Motor neuron (in vitro differentiated cells): ENCODE measurements at regions not wholly inside any gene's neighbourhood (a gene's known extent, or its start where the extent isn't known, plus 50 kb on each side); places are given as distances from the start of the nearest gene placed in this dataset.

ENCODE experiments used
- ATAC-seq, 8 experiments: fragments of 200-7000 bp; cut with Tn5 transposase; replicated peaks in 6 of 8; 2 replicates each; pipeline ENCODE4 v1.8.0; 2021; ENCODE audit warnings: mild to moderate bottlenecking in 8 of 8, moderate library complexity in 8 of 8
- H3K27ac ChIP-seq, 2 donors: fragments of 250-450 bp; sonication (Bioruptor Pico); 2 replicates each; pipeline ENCODE4 v1.9.0; 2021; ENCODE audit warnings: antibody characterized with exemption in 2 of 2, mild to moderate bottlenecking in 2 of 2, moderate library complexity in 1 of 2
- H3K4me1 ChIP-seq, 2 donors: fragments of 250-450 bp; sonication (Bioruptor Pico); replicated peaks in 1 of 2; 2 replicates each; pipeline ENCODE4 v1.6.1; 2021; ENCODE audit warnings: antibody characterized with exemption in 2 of 2, mild to moderate bottlenecking in 2 of 2, moderate library complexity in 1 of 2
- H3K4me3 ChIP-seq, 5 donors: fragments of 250-450 bp; sonication (Bioruptor Pico); 2 replicates each; pipeline ENCODE4 v1.9.0; 2021; ENCODE audit warnings: antibody characterized with exemption in 5 of 5, mild to moderate bottlenecking in 5 of 5, moderate library complexity in 4 of 5
- WGBS, 10 experiments: fragments of 450-650 bp; shearing (Covaris generic); methylation state at CpG; one replicate each; pipeline ENCODE4 v1.0.0; 2022; 5-methylcytosine and 5-hydroxymethylcytosine counted together
- in situ Hi-C, 9 experiments: fragments of 400-800 bp; cut with MboI; loops; one replicate each; pipeline ENCODE4 v1.15.0; 2021; ENCODE audit warnings: low sequenced_read_pairs in 9 of 9, low pct_unique_long_range_greater_than_20kb in 2 of 9; ENCODE audit not compliant: unreplicated experiment in 9 of 9

DNA sequence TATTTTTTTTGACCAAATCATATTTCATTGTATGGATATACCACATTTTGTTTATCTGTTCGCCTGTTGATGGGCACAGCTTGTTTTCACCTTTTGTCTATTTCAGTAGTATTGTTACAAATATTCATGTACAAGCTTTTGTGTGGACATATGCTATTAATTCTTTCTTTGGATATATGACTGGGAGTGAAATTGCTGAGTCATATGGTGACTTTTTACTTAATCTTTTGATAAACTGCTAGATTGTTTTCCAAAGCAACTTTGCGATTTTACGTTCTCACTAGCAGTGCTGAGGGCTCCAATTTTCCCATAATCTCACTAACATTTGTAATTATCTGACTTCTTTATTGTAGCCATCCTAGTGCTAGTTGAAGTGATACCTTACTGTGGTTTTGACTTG is 112.4 kb downstream of the CD8B2 start:
- H3K4me3 ChIP-seq: no peak overlapping the region
- H3K27ac ChIP-seq: no peak overlapping the region
- WGBS, 10 experiments: 56 to 100% (median 92%) methylated on average over 1 to 3 of the region's 3 CpGs; no CpG with 5 or more reads in 1 of the 10 experiments
- no peak for ATAC-seq
- in situ Hi-C loops: loop anchor here in 1 of 9 experiments (25.0 kb wide), 1 partner anchor 487 kb away; no protein-coding TSS in a partner anchor
- peaks cover 0 to 1% of the 10 kb centered on the region in 2 donors for H3K4me1 ChIP-seq

DNA sequence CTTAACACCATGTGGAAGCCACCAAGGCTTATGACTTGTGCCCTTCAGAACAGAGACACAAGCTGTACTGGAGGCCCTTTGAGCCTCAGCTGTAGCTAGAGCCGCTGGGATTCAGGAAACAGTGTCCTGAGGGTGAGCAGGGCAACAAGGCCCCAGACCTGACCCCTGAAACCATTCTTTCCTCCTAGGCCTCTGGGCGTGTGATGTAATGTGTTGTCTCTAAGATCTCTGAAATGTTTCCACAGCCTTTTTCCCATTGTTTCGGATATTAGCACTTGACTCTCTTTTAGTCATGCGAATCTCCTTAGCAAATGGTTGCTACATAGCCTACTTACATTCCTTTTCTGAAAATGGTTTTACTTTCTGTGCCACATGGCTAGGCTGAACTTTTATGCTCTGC is 114.9 kb downstream of the CD8B2 start:
- Histone ChIP-seq H3K4me3 (no peak overlapping the region), H3K4me1 (peaks cover 0 to 8% of the 10 kb centered on the region in 2 donors), H3K27ac (no peak overlapping the region)
- WGBS, 10 experiments: 21 to 100% (median 60%) methylated on average over 1 to 4 of the region's 4 CpGs; no CpG with 5 or more reads in 2 of the 10 experiments
- in situ Hi-C loops: no loop called here
- peak in 1 of 8 experiments; percentile 27 for ATAC-seq

DNA sequence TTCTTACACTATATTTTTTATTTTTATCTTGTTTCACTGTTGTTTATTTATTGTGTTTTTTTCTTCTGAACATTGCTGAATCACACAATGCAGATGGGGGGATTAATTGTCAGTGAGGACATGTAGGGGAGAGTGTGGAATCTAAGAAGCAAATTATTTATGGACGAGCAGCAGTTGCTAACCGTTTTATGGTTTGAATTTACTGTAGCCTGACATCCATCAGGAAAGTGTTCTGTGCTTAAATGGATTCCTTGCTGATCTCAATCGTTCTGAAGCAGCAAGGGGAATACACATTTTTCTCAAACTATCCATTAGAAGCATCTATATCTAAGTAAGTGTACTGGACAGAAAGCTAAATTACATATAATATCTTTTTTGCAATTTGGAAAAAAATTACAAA is 119.5 kb downstream of the CD8B2 start:
- WGBS, 10 experiments: 0 to 77% (median 38%) methylated on average over 1 to 3 of the region's 3 CpGs; no CpG with 5 or more reads in 1 of the 10 experiments
- H3K4me1 ChIP-seq: peaks cover 0 to 12% of the 10 kb centered on the region in 2 donors
- H3K4me3 ChIP-seq: no peak overlapping the region
- in situ Hi-C loops: no loop called here
- ATAC-seq: peak in 2 of 8 experiments; percentile 20 to 78
- no peak overlapping the region for H3K27ac ChIP-seq

DNA sequence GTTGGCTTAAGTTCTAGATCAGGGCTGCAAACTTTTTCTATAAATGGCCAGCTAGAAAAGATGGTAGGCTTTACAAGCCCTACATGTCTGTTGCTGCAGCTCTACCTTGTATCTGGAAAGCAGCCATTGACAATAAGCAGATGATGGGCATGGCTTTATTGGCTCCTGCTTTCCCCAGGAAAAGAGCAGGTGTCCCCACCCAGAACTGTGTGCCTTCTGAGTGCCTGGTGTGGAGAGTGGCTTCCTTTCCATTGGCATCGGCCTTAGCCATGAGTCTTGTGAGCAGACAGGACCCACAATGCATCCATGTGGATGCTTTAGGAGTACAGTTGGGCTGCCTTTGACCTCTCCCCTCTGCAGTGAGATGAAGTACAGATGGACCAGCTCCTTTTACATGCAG is 120.2 kb downstream of the CD8B2 start:
- 100% methylated on average over 1 of the region's 1 CpG; no CpG with 5 or more reads in 7 of the 10 experiments for WGBS, 10 experiments
- Histone ChIP-seq H3K27ac (no peak overlapping the region), H3K4me1 (peaks cover 0 to 12% of the 10 kb centered on the region in 2 donors), H3K4me3 (no peak overlapping the region)
- ATAC-seq: no peak
- in situ Hi-C loops: no loop called here

DNA sequence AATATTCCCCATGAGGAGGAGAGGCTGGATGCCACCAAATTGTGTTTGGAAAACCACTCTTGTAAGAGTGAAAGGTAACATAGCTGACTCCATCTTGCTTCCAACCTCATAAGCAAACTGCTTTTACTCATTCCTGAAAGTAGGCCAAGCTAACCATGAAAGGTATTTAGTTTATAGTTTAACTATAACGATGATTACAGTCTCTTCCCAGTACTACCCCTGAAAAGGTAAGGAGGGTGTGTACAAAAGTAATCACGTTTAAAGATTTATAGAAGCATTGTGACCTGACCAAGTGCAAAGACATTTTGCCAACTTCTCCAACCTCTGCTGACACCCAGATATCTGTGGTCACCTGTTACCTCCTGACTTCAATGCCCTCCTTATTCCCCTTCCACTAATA is 122.6 kb downstream of the CD8B2 start:
- no peak overlapping the region for H3K4me3 ChIP-seq
- WGBS, 10 experiments: 0 to 100% (median 72%) methylated on average over 1 to 2 of the region's 2 CpGs; no CpG with 5 or more reads in 4 of the 10 experiments
- no peak overlapping the region for H3K27ac ChIP-seq
- ATAC-seq: no peak
- in situ Hi-C loops: no loop called here
- peaks cover 0 to 9% of the 10 kb centered on the region in 2 donors for H3K4me1 ChIP-seq

DNA sequence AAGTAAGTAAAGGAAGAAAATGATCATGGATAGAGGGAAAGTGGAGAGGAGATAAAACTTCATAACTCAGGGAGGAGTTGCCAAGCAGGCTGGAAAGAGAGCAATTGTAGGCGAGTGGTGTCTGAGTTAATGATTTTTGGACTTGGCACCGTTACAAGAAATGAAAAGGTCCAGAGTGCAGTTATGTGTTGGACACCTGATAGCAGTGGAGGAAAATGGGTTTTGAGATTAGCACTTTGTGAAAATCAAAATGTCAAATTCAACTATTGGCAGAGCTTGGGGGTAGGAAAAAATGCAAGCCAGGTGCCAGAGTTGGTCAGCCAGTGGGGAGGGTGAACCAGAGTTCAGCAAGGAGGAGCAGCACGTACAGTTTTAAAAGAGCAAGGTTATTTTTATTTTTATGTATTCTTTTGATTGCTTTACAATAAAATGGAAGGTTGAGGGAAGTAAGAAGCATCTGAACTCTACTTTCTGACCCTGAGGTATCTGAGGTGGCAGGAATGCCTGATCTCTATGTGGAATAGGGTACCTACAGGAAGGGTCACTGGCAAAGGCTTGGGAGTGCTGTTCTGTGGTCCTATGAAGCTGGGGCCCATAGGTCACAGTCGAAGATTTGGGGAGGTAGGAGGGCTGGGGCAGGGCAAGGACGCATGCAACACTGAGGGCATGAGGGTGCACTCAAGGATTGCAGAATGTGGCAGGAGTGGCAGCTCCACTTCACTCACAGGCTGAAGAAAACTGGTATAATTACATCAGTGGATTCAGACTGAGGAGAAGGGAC is 127.5 kb downstream of the CD8B2 start:
- Histone ChIP-seq H3K4me3 (no peak overlapping the region), H3K27ac (no peak overlapping the region), H3K4me1 (peaks cover 0 to 2% of the 10 kb centered on the region in 2 donors)
- ATAC-seq: no peak
- 0 to 91% (median 59%) methylated on average over 2 to 5 of the region's 5 CpGs; no CpG with 5 or more reads in 1 of the 10 experiments for WGBS, 10 experiments
- in situ Hi-C loops: no loop called here

DNA sequence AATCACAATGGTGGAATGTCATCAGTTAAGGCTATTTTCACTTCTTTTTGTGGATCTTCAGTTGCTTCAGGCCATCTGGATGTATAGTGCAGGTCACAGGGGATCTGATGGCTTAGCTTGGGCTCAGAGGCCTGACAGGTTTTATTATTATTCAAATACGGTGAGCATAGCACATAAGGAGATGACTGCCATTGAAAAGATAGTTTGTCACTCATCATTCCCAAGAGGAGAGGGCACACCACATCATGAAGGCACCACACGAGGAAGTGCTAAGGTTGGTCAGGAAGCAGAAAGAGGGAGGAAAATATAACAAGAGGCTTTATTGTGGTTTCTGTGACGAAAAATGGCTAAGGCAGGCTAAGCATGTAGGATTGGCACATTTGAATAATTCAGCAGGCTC is 131.4 kb downstream of the CD8B2 start:
- Histone ChIP-seq H3K4me1 (peaks cover 0 to 2% of the 10 kb centered on the region in 2 donors), H3K4me3 (no peak overlapping the region), H3K27ac (no peak overlapping the region)
- 13 to 54% (median 41%) methylated on average over 2 to 3 of the region's 3 CpGs; no CpG with 5 or more reads in 5 of the 10 experiments for WGBS, 10 experiments
- in situ Hi-C loops: no loop called here
- no peak for ATAC-seq

DNA sequence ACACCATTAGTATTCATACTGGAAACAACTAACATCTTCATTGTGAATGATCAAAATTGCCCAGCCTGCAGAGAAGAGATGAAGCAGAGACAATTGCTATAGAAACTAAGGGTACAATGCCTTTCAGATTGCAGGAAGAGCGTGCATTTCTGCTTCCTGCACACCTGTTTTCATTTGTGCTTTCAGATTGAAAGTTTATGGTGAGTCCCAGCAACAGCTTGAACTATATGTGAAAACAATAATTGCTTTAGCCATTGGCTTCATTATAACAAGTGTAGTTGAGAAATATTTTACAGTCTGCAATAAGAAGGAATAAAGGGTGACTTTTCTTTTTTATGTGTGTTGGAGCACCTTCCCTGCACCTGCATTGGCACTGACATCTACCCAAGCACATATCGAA is 136.3 kb downstream of the CD8B2 start:
- no peak overlapping the region for H3K4me3 ChIP-seq
- in situ Hi-C loops: no loop called here
- peaks cover 0 to 2% of the 10 kb centered on the region in 2 donors for H3K4me1 ChIP-seq
- no peak overlapping the region for H3K27ac ChIP-seq
- no peak for ATAC-seq
- WGBS, 10 experiments: 8 to 89% (median 74%) methylated on average over 1 to 2 of the region's 2 CpGs; no CpG with 5 or more reads in 1 of the 10 experiments

DNA sequence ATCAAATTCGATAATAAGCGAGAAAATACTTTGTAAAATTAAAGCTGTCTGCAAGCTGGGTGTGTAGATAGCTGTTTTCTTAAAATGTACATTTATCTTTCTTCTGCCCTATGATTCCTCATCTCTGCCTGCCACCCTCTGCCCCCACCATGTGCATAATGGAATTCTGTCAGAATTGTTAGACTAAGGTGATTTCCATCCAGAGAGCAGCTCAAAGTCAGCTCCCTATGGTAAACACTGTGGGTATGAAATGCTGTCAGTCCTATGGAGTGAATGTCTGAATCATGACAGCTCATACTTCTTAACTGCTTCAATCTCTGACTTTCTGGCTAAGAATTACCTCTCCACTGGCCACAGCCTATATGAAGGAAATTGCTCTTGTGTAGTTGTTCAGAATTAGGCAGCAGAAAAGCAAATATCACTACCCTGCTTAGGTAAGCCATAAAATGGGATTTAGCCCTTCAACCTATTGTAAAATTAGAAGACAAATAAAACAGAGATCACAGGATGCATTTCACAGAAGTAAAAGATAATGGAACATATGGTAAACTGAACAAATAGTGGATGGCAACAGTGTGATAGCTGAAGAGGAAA is 137.7 kb downstream of the CD8B2 start:
- Histone ChIP-seq H3K4me3 (no peak overlapping the region), H3K27ac (no peak overlapping the region), H3K4me1 (no peaks in the 10 kb centered on the region)
- ATAC-seq: no peak
- in situ Hi-C loops: loop anchor here in 4 of 9 experiments (25.0 kb wide), 3 partner anchors 387 to 1562 kb away; no protein-coding TSS in a partner anchor
- WGBS, 10 experiments: 0 to 100% (median 60%) methylated on average over 1 to 2 of the region's 2 CpGs

DNA sequence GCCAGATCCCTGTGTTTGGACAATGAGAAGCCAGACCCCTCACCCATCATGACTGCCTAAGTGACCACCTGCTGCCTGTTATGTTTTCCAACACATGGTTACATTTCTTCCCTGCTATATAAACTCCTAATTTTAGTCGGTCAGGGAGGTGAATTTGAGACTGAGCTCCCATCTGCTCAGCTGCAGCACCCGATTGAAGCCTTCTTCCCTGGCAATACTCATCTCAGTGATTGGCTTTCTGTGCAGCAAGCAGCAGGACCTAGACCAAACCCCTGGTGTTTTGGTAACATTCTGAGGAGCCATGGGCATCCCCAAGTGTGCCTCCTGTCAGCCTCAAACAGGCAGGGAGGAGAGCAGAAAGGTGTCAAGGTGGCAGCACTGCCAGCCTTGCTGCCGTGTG is 141.2 kb downstream of the CD8B2 start:
- Histone ChIP-seq H3K4me3 (no peak overlapping the region), H3K4me1 (no peaks in the 10 kb centered on the region), H3K27ac (no peak overlapping the region)
- WGBS, 10 experiments: 10 to 100% (median 76%) methylated on average over 1 to 3 of the region's 3 CpGs; no CpG with 5 or more reads in 4 of the 10 experiments
- in situ Hi-C loops: loop anchor here in 4 of 9 experiments (25.0 kb wide), 3 partner anchors 384 to 1559 kb away; no protein-coding TSS in a partner anchor
- ATAC-seq: no peak

DNA sequence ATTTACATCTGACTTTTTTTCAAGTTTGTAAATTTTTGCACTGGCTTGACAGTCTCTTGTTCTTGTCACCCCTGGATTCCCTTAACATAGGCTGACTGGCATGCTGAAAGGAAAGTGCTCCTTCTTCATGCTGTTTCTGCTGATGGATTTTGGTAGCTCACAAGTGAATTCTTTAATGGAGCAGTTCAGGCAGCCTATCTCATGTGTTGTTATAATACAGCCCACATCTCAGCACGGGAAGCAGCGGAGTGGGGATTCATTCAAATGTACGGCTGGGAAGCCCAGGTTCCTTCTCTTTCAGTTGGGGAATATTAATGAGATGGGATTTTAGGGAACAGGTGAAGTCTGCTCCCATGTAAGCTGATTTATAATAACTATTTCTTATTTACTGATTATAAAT is 142.8 kb downstream of the CD8B2 start:
- in situ Hi-C loops: loop anchor here in 4 of 9 experiments (25.0 kb wide), 3 partner anchors 382 to 1557 kb away; no protein-coding TSS in a partner anchor
- H3K27ac ChIP-seq: no peak overlapping the region
- ATAC-seq: no peak
- WGBS, 10 experiments: 17 to 100% (median 76%) methylated on average over 1 to 3 of the region's 3 CpGs; no CpG with 5 or more reads in 6 of the 10 experiments
- H3K4me3 ChIP-seq: no peak overlapping the region
- H3K4me1 ChIP-seq: no peaks in the 10 kb centered on the region

DNA sequence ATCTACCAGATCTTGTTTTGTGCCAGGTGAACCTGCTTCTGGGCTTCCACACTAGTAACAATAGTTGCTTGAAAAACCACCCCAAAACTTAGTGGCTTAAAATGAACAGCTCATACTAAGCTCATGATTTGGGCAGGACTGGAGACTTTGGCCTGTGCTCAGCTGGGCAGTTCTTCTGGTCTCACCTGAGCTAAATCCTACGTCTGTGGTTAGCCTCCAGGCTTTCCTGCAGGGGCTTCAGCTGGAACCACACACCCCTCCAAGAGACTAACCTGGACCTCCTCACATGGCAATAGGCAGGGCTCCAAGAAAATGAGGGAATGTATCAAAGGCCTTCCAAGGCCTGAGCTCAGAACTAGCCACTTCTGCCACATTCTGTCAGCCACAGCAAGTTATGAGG is 144.1 kb downstream of the CD8B2 start:
- in situ Hi-C loops: loop anchor here in 4 of 9 experiments (25.0 kb wide), 3 partner anchors 381 to 1556 kb away; no protein-coding TSS in a partner anchor
- no peak overlapping the region for H3K27ac ChIP-seq
- no peak for ATAC-seq
- no peaks in the 10 kb centered on the region for H3K4me1 ChIP-seq
- H3K4me3 ChIP-seq: no peak overlapping the region
- 0 to 80% methylated on average over 1 of the region's 1 CpG; no CpG with 5 or more reads in 8 of the 10 experiments for WGBS, 10 experiments

DNA sequence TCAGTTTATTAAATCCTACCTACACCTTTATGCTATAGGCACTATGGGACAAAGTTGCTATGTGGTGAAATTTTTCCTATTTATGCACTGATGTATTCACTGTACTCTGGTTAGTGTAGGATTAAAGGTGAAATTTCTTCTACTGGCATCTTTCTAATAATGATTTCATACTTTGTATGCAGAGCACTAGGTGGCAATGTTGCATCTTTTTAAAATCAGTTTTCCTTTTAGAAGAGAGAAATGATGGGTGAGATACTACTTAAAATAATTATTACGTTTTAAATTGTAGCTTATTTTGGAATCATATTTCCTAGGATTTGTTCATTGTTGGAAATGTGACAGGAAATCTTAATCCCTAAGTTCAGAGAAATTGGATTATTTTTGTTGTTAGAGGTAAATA is 150.9 kb downstream of the CD8B2 start:
- WGBS, 10 experiments: 0 to 50% (median 0%) methylated on average over 1 of the region's 1 CpG; no CpG with 5 or more reads in 2 of the 10 experiments
- peak in 3 of 8 experiments; percentile 34 to 52 (median 38) for ATAC-seq
- Histone ChIP-seq H3K4me3 (no peak overlapping the region), H3K27ac (no peak overlapping the region), H3K4me1 (no peaks in the 10 kb centered on the region)
- in situ Hi-C loops: loop anchor here in 4 of 9 experiments (25.0 kb wide), 3 partner anchors 374 to 1549 kb away; no protein-coding TSS in a partner anchor
